SK-N-SH treated with all-trans-retinoic acid at 6 μM for 48 hours (cell line): ENCODE measurements at regions not wholly inside any gene's neighbourhood (a gene's known extent, or its start where the extent isn't known, plus 50 kb on each side); places are given as distances from the start of the nearest gene placed in this dataset.

Experiments
- ATAC-seq: fragments of 200-7000 bp; cut with Tn5 transposase; 3 replicates; pipeline ENCODE4 v1.9.1; 2020; ENCODE audit warnings: mild to moderate bottlenecking, moderate library complexity
- ARNTL ChIP-seq: fragments of 450-650 bp; formaldehyde crosslinking; IDR thresholded peaks from 2 replicates; pipeline ENCODE4 v1.5.0; 2020; ENCODE audit warnings: low read depth, mild to moderate bottlenecking, moderate library complexity, borderline replicate concordance
- BACH2 ChIP-seq: fragments of 250-450 bp; sonication (Bioruptor Pico); IDR thresholded peaks from 2 replicates; pipeline ENCODE4 v1.9.0; 2021; ENCODE audit warnings: mild to moderate bottlenecking, borderline replicate concordance
- CSDC2 ChIP-seq: fragments of 250-450 bp; sonication (Bioruptor Pico); IDR thresholded peaks from 2 replicates; pipeline ENCODE4 v1.5.0; 2020; ENCODE audit warnings: mild to moderate bottlenecking, moderate library complexity
- ESRRG ChIP-seq: fragments of 250-450 bp; sonication (Bioruptor Pico); IDR thresholded peaks from 2 replicates; pipeline ENCODE4 v1.6.1; 2021; ENCODE audit warnings: mild to moderate bottlenecking
- GLIS3 ChIP-seq: fragments of 250-450 bp; sonication (Bioruptor Pico); IDR thresholded peaks from 2 replicates; pipeline ENCODE4 v1.5.0; 2020; ENCODE audit warnings: mild to moderate bottlenecking, moderate library complexity
- ISL1 ChIP-seq: fragments of 250-450 bp; sonication (Bioruptor Pico); IDR thresholded peaks from 2 replicates; pipeline ENCODE4 v2.1.2; 2022; ENCODE audit warnings: mild to moderate bottlenecking, moderate library complexity
- OSR1 ChIP-seq: fragments of 250-450 bp; sonication (Bioruptor Pico); IDR thresholded peaks from 2 replicates; pipeline ENCODE4 v1.8.0; 2022; ENCODE audit warnings: moderate library complexity, mild to moderate bottlenecking, inconsistent platforms
- PPARA ChIP-seq: fragments of 250-450 bp; sonication (Bioruptor Pico); IDR thresholded peaks from 2 replicates; pipeline ENCODE4 v1.5.0; 2020; ENCODE audit warnings: mild to moderate bottlenecking, borderline replicate concordance
- RARB ChIP-seq: fragments of 250-450 bp; sonication (Bioruptor Pico); IDR thresholded peaks from 2 replicates; pipeline ENCODE4 v1.8.0; 2021; ENCODE audit warnings: mild to moderate bottlenecking, moderate library complexity
- SNAI2 ChIP-seq: fragments of 250-450 bp; sonication (Bioruptor Pico); IDR thresholded peaks from 2 replicates; pipeline ENCODE4 v1.5.0; 2020; ENCODE audit warnings: mild to moderate bottlenecking, moderate library complexity
- ZC3H10 ChIP-seq: fragments of 250-450 bp; sonication (Bioruptor Pico); IDR thresholded peaks from 2 replicates; pipeline ENCODE4 v1.5.1; 2021; ENCODE audit warnings: mild to moderate bottlenecking, moderate library complexity
- ZFP3 ChIP-seq: fragments of 250-450 bp; sonication (Bioruptor Pico); IDR thresholded peaks from 2 replicates; pipeline ENCODE4 v1.5.0; 2020; ENCODE audit warnings: mild to moderate bottlenecking, moderate library complexity
- ZNF565 ChIP-seq: fragments of 450-650 bp; formaldehyde crosslinking; conservative IDR thresholded peaks from 2 replicates; pipeline ENCODE4 v1.5.0; 2020; ENCODE audit warnings: low read depth, mild to moderate bottlenecking, moderate library complexity
- ZNF8 ChIP-seq: fragments of 450-650 bp; formaldehyde crosslinking; IDR thresholded peaks from 2 replicates; pipeline ENCODE4 v1.5.0; 2020; ENCODE audit warnings: mild to moderate bottlenecking, moderate library complexity
- TF ChIP-seq, protein P1 (sequence below): fragments of 250-450 bp; sonication (Bioruptor Pico); IDR thresholded peaks from 2 replicates; pipeline ENCODE4 v1.5.1; 2021; ENCODE audit warnings: mild to moderate bottlenecking, moderate library complexity
- TF ChIP-seq, protein P2 (sequence below): fragments of 250-450 bp; sonication (Bioruptor Pico); IDR thresholded peaks from 2 replicates; pipeline ENCODE4 v1.5.1; 2020; ENCODE audit warnings: low read depth, mild to moderate bottlenecking, moderate library complexity
- TF ChIP-seq, protein P3 (sequence below): fragments of 250-450 bp; sonication (Bioruptor Pico); IDR thresholded peaks from 2 replicates; pipeline ENCODE4 v1.8.0; 2021; ENCODE audit warnings: low read depth, mild to moderate bottlenecking, moderate library complexity, borderline replicate concordance
- TF ChIP-seq, protein P4 (sequence below): fragments of 250-450 bp; sonication (Bioruptor Pico); IDR thresholded peaks from 2 replicates; pipeline ENCODE4 v1.5.0; 2020; ENCODE audit warnings: mild to moderate bottlenecking, moderate library complexity
- TF ChIP-seq, protein P5 (sequence below): fragments of 250-450 bp; sonication (Bioruptor Pico); IDR thresholded peaks from 2 replicates; pipeline ENCODE4 v1.8.0; 2020; ENCODE audit warnings: mild to moderate bottlenecking, moderate library complexity, borderline replicate concordance

DNA sequence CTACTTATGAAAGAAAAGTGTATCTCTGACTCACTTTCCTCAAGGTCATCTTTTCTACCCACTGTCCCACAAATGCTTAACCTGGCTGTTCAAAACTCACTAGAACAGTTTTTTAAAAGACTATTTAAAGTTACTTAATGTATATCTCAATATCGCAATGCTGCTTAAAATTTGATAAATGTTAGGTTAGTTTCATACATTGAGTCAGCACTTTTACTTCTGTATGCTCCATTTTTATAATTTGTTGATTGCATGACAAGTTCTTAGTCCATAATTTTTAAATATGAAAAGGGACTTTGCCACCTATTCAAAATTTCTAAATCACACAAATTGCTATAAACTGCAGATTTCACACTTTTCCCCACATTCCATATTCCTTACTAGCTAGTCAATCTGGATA is 231.7 kb upstream of the SLC39A10 start:
- TF ChIP-seq OSR1 (CRISPR knock-in tag) (no peak), ISL1 (CRISPR knock-in tag) (no peak), ESRRG (CRISPR knock-in tag) (no peak), ZC3H10 (CRISPR knock-in tag) (no peak)
- TF ChIP-seq, protein P1, sequence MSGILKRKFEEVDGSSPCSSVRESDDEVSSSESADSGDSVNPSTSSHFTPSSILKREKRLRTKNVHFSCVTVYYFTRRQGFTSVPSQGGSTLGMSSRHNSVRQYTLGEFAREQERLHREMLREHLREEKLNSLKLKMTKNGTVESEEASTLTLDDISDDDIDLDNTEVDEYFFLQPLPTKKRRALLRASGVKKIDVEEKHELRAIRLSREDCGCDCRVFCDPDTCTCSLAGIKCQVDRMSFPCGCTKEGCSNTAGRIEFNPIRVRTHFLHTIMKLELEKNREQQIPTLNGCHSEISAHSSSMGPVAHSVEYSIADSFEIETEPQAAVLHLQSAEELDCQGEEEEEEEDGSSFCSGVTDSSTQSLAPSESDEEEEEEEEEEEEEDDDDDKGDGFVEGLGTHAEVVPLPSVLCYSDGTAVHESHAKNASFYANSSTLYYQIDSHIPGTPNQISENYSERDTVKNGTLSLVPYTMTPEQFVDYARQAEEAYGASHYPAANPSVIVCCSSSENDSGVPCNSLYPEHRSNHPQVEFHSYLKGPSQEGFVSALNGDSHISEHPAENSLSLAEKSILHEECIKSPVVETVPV (CRISPR knock-in tag): no peak
- no peak for ATAC-seq

DNA sequence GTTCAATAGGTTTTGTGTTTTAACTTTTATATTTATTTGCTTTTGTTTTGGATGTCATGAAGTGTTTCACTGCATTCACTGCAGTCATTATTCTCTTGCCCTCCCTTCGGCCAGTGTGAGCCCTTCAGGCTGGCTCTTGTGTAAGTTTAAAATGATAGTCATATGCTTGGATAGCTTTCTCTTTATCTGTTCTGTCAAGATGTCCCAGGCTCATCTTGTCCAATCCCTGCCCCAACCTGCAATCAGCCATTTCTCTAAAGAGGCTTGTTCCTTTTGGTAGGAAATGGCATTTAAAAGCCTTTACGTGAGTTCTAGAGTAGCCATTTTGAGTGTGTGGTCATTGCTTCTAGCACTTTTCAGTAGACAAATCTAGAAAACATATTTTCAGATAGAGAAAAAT is 238.0 kb upstream of the SLC39A10 start:
- no peak for TF ChIP-seq ISL1 (CRISPR knock-in tag)
- no peak for TF ChIP-seq SNAI2 (CRISPR knock-in tag)
- TF ChIP-seq PPARA (CRISPR knock-in tag): no peak
- no peak for TF ChIP-seq RARB (CRISPR knock-in tag)
- TF ChIP-seq, protein P2, sequence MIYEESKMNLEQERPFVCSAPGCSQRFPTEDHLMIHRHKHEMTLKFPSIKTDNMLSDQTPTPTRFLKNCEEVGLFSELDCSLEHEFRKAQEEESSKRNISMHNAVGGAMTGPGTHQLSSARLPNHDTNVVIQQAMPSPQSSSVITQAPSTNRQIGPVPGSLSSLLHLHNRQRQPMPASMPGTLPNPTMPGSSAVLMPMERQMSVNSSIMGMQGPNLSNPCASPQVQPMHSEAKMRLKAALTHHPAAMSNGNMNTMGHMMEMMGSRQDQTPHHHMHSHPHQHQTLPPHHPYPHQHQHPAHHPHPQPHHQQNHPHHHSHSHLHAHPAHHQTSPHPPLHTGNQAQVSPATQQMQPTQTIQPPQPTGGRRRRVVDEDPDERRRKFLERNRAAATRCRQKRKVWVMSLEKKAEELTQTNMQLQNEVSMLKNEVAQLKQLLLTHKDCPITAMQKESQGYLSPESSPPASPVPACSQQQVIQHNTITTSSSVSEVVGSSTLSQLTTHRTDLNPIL (CRISPR knock-in tag): no peak
- TF ChIP-seq, protein P3, sequence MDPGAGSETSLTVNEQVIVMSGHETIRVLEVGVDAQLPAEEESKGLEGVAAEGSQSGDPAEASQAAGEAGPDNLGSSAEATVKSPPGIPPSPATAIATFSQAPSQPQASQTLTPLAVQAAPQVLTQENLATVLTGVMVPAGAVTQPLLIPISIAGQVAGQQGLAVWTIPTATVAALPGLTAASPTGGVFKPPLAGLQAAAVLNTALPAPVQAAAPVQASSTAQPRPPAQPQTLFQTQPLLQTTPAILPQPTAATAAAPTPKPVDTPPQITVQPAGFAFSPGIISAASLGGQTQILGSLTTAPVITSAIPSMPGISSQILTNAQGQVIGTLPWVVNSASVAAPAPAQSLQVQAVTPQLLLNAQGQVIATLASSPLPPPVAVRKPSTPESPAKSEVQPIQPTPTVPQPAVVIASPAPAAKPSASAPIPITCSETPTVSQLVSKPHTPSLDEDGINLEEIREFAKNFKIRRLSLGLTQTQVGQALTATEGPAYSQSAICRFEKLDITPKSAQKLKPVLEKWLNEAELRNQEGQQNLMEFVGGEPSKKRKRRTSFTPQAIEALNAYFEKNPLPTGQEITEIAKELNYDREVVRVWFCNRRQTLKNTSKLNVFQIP: no peak
- TF ChIP-seq ARNTL (CRISPR knock-in tag): no peak
- TF ChIP-seq ZNF565 (CRISPR knock-in tag): no peak
- TF ChIP-seq ESRRG (CRISPR knock-in tag): no peak
- TF ChIP-seq GLIS3 (CRISPR knock-in tag): no peak
- TF ChIP-seq, protein P4, sequence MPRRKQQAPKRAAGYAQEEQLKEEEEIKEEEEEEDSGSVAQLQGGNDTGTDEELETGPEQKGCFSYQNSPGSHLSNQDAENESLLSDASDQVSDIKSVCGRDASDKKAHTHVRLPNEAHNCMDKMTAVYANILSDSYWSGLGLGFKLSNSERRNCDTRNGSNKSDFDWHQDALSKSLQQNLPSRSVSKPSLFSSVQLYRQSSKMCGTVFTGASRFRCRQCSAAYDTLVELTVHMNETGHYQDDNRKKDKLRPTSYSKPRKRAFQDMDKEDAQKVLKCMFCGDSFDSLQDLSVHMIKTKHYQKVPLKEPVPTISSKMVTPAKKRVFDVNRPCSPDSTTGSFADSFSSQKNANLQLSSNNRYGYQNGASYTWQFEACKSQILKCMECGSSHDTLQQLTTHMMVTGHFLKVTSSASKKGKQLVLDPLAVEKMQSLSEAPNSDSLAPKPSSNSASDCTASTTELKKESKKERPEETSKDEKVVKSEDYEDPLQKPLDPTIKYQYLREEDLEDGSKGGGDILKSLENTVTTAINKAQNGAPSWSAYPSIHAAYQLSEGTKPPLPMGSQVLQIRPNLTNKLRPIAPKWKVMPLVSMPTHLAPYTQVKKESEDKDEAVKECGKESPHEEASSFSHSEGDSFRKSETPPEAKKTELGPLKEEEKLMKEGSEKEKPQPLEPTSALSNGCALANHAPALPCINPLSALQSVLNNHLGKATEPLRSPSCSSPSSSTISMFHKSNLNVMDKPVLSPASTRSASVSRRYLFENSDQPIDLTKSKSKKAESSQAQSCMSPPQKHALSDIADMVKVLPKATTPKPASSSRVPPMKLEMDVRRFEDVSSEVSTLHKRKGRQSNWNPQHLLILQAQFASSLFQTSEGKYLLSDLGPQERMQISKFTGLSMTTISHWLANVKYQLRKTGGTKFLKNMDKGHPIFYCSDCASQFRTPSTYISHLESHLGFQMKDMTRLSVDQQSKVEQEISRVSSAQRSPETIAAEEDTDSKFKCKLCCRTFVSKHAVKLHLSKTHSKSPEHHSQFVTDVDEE (CRISPR knock-in tag): no peak
- no peak for TF ChIP-seq BACH2
- no peak for TF ChIP-seq ZFP3 (CRISPR knock-in tag)
- TF ChIP-seq ZNF8 (CRISPR knock-in tag): no peak
- TF ChIP-seq, protein P5, sequence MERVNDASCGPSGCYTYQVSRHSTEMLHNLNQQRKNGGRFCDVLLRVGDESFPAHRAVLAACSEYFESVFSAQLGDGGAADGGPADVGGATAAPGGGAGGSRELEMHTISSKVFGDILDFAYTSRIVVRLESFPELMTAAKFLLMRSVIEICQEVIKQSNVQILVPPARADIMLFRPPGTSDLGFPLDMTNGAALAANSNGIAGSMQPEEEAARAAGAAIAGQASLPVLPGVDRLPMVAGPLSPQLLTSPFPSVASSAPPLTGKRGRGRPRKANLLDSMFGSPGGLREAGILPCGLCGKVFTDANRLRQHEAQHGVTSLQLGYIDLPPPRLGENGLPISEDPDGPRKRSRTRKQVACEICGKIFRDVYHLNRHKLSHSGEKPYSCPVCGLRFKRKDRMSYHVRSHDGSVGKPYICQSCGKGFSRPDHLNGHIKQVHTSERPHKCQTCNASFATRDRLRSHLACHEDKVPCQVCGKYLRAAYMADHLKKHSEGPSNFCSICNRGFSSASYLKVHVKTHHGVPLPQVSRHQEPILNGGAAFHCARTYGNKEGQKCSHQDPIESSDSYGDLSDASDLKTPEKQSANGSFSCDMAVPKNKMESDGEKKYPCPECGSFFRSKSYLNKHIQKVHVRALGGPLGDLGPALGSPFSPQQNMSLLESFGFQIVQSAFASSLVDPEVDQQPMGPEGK (CRISPR knock-in tag): no peak
- no peak for TF ChIP-seq ZC3H10 (CRISPR knock-in tag)
- TF ChIP-seq, protein P1 (CRISPR knock-in tag): no peak
- no peak for TF ChIP-seq CSDC2 (CRISPR knock-in tag)
- no peak for ATAC-seq

DNA sequence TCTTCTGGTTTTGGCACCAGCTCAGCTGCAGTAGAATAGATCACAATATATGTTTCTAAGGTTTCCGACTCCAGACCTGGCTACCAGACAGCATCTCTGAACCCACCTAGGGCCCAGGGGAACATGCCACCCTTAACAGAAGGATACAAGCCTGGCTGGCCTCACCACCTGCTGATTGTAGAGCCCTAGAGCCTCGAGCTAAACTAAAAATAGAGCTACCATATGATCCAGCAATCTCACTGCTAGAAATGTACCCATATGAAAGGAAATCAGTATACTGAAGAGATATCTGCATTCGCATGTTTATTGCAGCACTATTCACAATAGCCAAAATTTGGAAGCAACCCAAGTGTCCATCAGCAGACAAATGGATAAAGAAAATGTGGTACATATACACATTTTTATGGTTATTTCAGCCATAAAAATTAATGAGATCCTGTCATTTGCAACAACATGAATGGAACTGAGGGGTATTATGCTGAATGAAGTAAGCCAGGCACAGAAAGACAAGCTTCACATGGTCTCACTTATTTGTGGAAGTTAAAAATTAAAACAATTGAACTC is 242.4 kb upstream of the SLC39A10 start:
- TF ChIP-seq ARNTL (CRISPR knock-in tag) (no peak), ZFP3 (CRISPR knock-in tag) (no peak), BACH2 (no peak), ZC3H10 (CRISPR knock-in tag) (no peak), GLIS3 (CRISPR knock-in tag) (no peak), ISL1 (CRISPR knock-in tag) (no peak)
- TF ChIP-seq, protein P1 (CRISPR knock-in tag): no peak
- TF ChIP-seq, protein P5 (CRISPR knock-in tag): no peak
- TF ChIP-seq, protein P2 (CRISPR knock-in tag): no peak
- TF ChIP-seq, all 23 proteins: peak for 0
- ATAC-seq: peak; percentile 26; the same call in 2 of the 3 replicates
